ENCODE measurements at regions not wholly inside any gene's neighbourhood (a gene's known extent, or its start where the extent isn't known, plus 50 kb on each side); places are given as distances from the start of the nearest gene placed in this dataset.

- peaks cover 2% of the 10 kb centered on the region for H3K9me3 Mint-ChIP-seq
- H3K4me1 Mint-ChIP-seq: no peaks in the 10 kb centered on the region
- no peak for ATAC-seq
- H3K36me3 Mint-ChIP-seq (ENCODE audit: low read depth): no peaks in the 10 kb centered on the region
- H3K27ac Mint-ChIP-seq: no peak overlapping the region
- DNase-seq: no peak
- H3K4me3 Mint-ChIP-seq: no peak overlapping the region
- no peaks in the 10 kb centered on the region for H3K27me3 Mint-ChIP-seq
Measured at GRCh38 chr4:13182133-13182532, 302.0 kb downstream of the RAB28 start.

- Mint-ChIP-seq H3K27me3 (no peaks in the 10 kb centered on the region), H3K4me1 (no peaks in the 10 kb centered on the region), H3K9me3 (no peaks in the 10 kb centered on the region), H3K36me3 (ENCODE audit: low read depth) (no peaks in the 10 kb centered on the region), H3K4me3 (no peak overlapping the region), H3K27ac (no peak overlapping the region)
- no peak for ATAC-seq
- no peak for DNase-seq
Measured at GRCh38 chr4:13181681-13182080, 302.5 kb downstream of the RAB28 start.

GRCh38 chr4:13180701-13181100, 303.4 kb downstream of the RAB28 start:
- no peak for DNase-seq
- H3K9me3 Mint-ChIP-seq: no peaks in the 10 kb centered on the region
- H3K4me1 Mint-ChIP-seq: no peaks in the 10 kb centered on the region
- H3K36me3 Mint-ChIP-seq (ENCODE audit: low read depth): no peaks in the 10 kb centered on the region
- no peak overlapping the region for H3K27ac Mint-ChIP-seq
- no peak overlapping the region for H3K4me3 Mint-ChIP-seq
- no peaks in the 10 kb centered on the region for H3K27me3 Mint-ChIP-seq
- no peak for ATAC-seq

GRCh38 chr4:13178621-13179020, 305.5 kb downstream of the RAB28 start:
- no peak for DNase-seq
- no peak for ATAC-seq
- Mint-ChIP-seq H3K9me3 (no peaks in the 10 kb centered on the region), H3K4me1 (no peaks in the 10 kb centered on the region), H3K27ac (no peak overlapping the region), H3K36me3 (ENCODE audit: low read depth) (no peaks in the 10 kb centered on the region), H3K4me3 (no peak overlapping the region), H3K27me3 (no peaks in the 10 kb centered on the region)

GRCh38 chr4:13176741-13177142, 307.4 kb downstream of the RAB28 start:
- Mint-ChIP-seq H3K4me3 (no peak overlapping the region), H3K4me1 (no peaks in the 10 kb centered on the region), H3K27ac (no peak overlapping the region), H3K36me3 (ENCODE audit: low read depth) (no peaks in the 10 kb centered on the region), H3K27me3 (no peaks in the 10 kb centered on the region), H3K9me3 (no peaks in the 10 kb centered on the region)
- ATAC-seq: no peak
- DNase-seq: no peak

- Mint-ChIP-seq H3K4me1 (no peaks in the 10 kb centered on the region), H3K4me3 (no peak overlapping the region), H3K36me3 (ENCODE audit: low read depth) (no peaks in the 10 kb centered on the region), H3K9me3 (no peaks in the 10 kb centered on the region), H3K27me3 (no peaks in the 10 kb centered on the region), H3K27ac (no peak overlapping the region)
- DNase-seq (no peak), ATAC-seq (no peak)
Measured at GRCh38 chr4:13174926-13175325, 309.2 kb downstream of the RAB28 start.

- no peak overlapping the region for H3K4me3 Mint-ChIP-seq
- H3K4me1 Mint-ChIP-seq: no peaks in the 10 kb centered on the region
- DNase-seq: no peak
- no peak for ATAC-seq
- H3K27me3 Mint-ChIP-seq: no peaks in the 10 kb centered on the region
- H3K9me3 Mint-ChIP-seq: no peaks in the 10 kb centered on the region
- no peak overlapping the region for H3K27ac Mint-ChIP-seq
- H3K36me3 Mint-ChIP-seq (ENCODE audit: low read depth): no peaks in the 10 kb centered on the region
Measured at GRCh38 chr4:13174001-13174400, 310.1 kb downstream of the RAB28 start.

- ATAC-seq: no peak
- Mint-ChIP-seq H3K36me3 (ENCODE audit: low read depth) (no peaks in the 10 kb centered on the region), H3K27me3 (no peaks in the 10 kb centered on the region), H3K4me1 (no peaks in the 10 kb centered on the region), H3K27ac (no peak overlapping the region), H3K9me3 (no peaks in the 10 kb centered on the region), H3K4me3 (no peak overlapping the region)
- DNase-seq: no peak
Measured at GRCh38 chr4:13171292-13172057, 312.7 kb downstream of the RAB28 start.

- Mint-ChIP-seq H3K4me1 (no peaks in the 10 kb centered on the region), H3K27ac (no peak overlapping the region), H3K27me3 (no peaks in the 10 kb centered on the region), H3K4me3 (no peak overlapping the region), H3K9me3 (no peaks in the 10 kb centered on the region), H3K36me3 (ENCODE audit: low read depth) (no peaks in the 10 kb centered on the region)
- no peak for ATAC-seq
- DNase-seq: no peak
Measured at GRCh38 chr4:13169731-13170525, 314.2 kb downstream of the RAB28 start.

GRCh38 chr4:13168326-13168725, 315.8 kb downstream of the RAB28 start:
- no peak for ATAC-seq
- DNase-seq: no peak
- Mint-ChIP-seq H3K4me1 (no peaks in the 10 kb centered on the region), H3K27ac (no peak overlapping the region), H3K36me3 (ENCODE audit: low read depth) (no peaks in the 10 kb centered on the region), H3K4me3 (no peak overlapping the region), H3K27me3 (no peaks in the 10 kb centered on the region), H3K9me3 (no peaks in the 10 kb centered on the region)

GRCh38 chr4:13166214-13166613, 317.9 kb downstream of the RAB28 start:
- H3K27me3 Mint-ChIP-seq: no peaks in the 10 kb centered on the region
- no peaks in the 10 kb centered on the region for H3K9me3 Mint-ChIP-seq
- no peak for DNase-seq
- ATAC-seq: no peak
- no peaks in the 10 kb centered on the region for H3K4me1 Mint-ChIP-seq
- no peak overlapping the region for H3K27ac Mint-ChIP-seq
- H3K4me3 Mint-ChIP-seq: no peak overlapping the region
- no peaks in the 10 kb centered on the region for H3K36me3 Mint-ChIP-seq (ENCODE audit: low read depth)

GRCh38 chr4:13164783-13165331, 319.3 kb downstream of the RAB28 start:
- Mint-ChIP-seq H3K9me3 (no peaks in the 10 kb centered on the region), H3K27ac (no peak overlapping the region), H3K27me3 (no peaks in the 10 kb centered on the region), H3K36me3 (ENCODE audit: low read depth) (no peaks in the 10 kb centered on the region), H3K4me3 (no peak overlapping the region), H3K4me1 (no peaks in the 10 kb centered on the region)
- DNase-seq: no peak
- ATAC-seq: no peak

GRCh38 chr4:13162886-13163285, 321.3 kb downstream of the RAB28 start:
- peaks cover 6% of the 10 kb centered on the region for H3K9me3 Mint-ChIP-seq
- DNase-seq: no peak
- no peak overlapping the region for H3K27ac Mint-ChIP-seq
- no peaks in the 10 kb centered on the region for H3K36me3 Mint-ChIP-seq (ENCODE audit: low read depth)
- H3K4me3 Mint-ChIP-seq: no peak overlapping the region
- H3K4me1 Mint-ChIP-seq: no peaks in the 10 kb centered on the region
- ATAC-seq: no peak
- no peaks in the 10 kb centered on the region for H3K27me3 Mint-ChIP-seq

GRCh38 chr4:13160920-13161319, 323.2 kb downstream of the RAB28 start:
- H3K36me3 Mint-ChIP-seq (ENCODE audit: low read depth): no peaks in the 10 kb centered on the region
- H3K4me3 Mint-ChIP-seq: no peak overlapping the region
- H3K27ac Mint-ChIP-seq: no peak overlapping the region
- peaks cover 6% of the 10 kb centered on the region for H3K9me3 Mint-ChIP-seq
- no peaks in the 10 kb centered on the region for H3K4me1 Mint-ChIP-seq
- DNase-seq (no peak), ATAC-seq (no peak)
- H3K27me3 Mint-ChIP-seq: no peaks in the 10 kb centered on the region

- no peak overlapping the region for H3K27ac Mint-ChIP-seq
- no peak for ATAC-seq
- no peak overlapping the region for H3K4me3 Mint-ChIP-seq
- DNase-seq: no peak
- peaks cover 10% of the 10 kb centered on the region for H3K9me3 Mint-ChIP-seq
- no peaks in the 10 kb centered on the region for H3K4me1 Mint-ChIP-seq
- H3K27me3 Mint-ChIP-seq: no peaks in the 10 kb centered on the region
- H3K36me3 Mint-ChIP-seq (ENCODE audit: low read depth): no peaks in the 10 kb centered on the region
Measured at GRCh38 chr4:13159041-13159620, 325.0 kb downstream of the RAB28 start.
